DND-41 (cell line): ENCODE measurements at regions not wholly inside any gene's neighbourhood (a gene's known extent, or its start where the extent isn't known, plus 50 kb on each side); places are given as distances from the start of the nearest gene placed in this dataset.

Experiments
- ATAC-seq: fragments of 200-7000 bp; cut with Tn5 transposase; 3 replicates; pipeline ENCODE4 v1.9.1; 2021; ENCODE audit warnings: low read depth; ENCODE audit not compliant: insufficient read depth
- DNase-seq: peaks from one replicate; pipeline ENCODE4 v3.0.0-alpha.2; 2020
- H2AFZ ChIP-seq: 2 replicates; pipeline ENCODE4 v1.6.0; 2012; ENCODE audit warnings: low read depth, low read length
- H3K27ac ChIP-seq: 2 replicates; pipeline ENCODE4 v1.5.1; 2012; ENCODE audit warnings: low read length, inconsistent platforms
- H3K27me3 ChIP-seq: fragments of 200-600 bp; sonication (generic); 2 replicates; pipeline ENCODE4 v1.6.0; 2012; ENCODE audit warnings: low read length, mild to moderate bottlenecking, inconsistent platforms; ENCODE audit not compliant: insufficient read depth, poor library complexity
- H3K36me3 ChIP-seq: 2 replicates; pipeline ENCODE4 v1.5.1; 2012; ENCODE audit warnings: low read length, inconsistent platforms; ENCODE audit not compliant: insufficient read depth
- H3K4me1 ChIP-seq: 2 replicates; pipeline ENCODE4 v1.5.1; 2012; ENCODE audit warnings: mild to moderate bottlenecking, low read length; ENCODE audit not compliant: insufficient read depth
- H3K4me2 ChIP-seq: 2 replicates; pipeline ENCODE4 v1.6.0; 2012; ENCODE audit warnings: mild to moderate bottlenecking, moderate library complexity, low read length, inconsistent platforms; ENCODE audit not compliant: insufficient read depth
- H3K4me3 ChIP-seq, 2 experiments: fragments of 200-600 bp in 1 of 2; shearing (Covaris generic) in 1 of 2; 2 replicates each; pipeline ENCODE4 v1.5.1; 2012 to 2016; ENCODE audit warnings: inconsistent platforms in 2 of 2, low read length in 2 of 2, mild to moderate bottlenecking in 2 of 2, low read depth in 1 of 2, moderate library complexity in 1 of 2
- H3K79me2 ChIP-seq: 2 replicates; pipeline ENCODE4 v1.6.0; 2012; ENCODE audit warnings: low read length, inconsistent platforms; ENCODE audit not compliant: insufficient read depth
- H3K9ac ChIP-seq: 2 replicates; pipeline ENCODE4 v1.6.0; 2012; ENCODE audit warnings: low read depth, mild to moderate bottlenecking, inconsistent platforms, low read length, moderate library complexity
- H3K9me3 ChIP-seq: 2 replicates; pipeline ENCODE4 v1.5.1; 2012; ENCODE audit warnings: low read length, moderate library complexity, mild to moderate bottlenecking, inconsistent platforms; ENCODE audit not compliant: insufficient read depth, severe bottlenecking
- H4K20me1 ChIP-seq: 2 replicates; pipeline ENCODE4 v1.6.0; 2012; ENCODE audit warnings: low read length; ENCODE audit not compliant: insufficient read depth
- CTCF ChIP-seq: IDR thresholded peaks from 2 replicates; pipeline ENCODE4 v1.5.1; 2012; ENCODE audit warnings: borderline replicate concordance, low read length, moderate library complexity, mild to moderate bottlenecking; ENCODE audit not compliant: poor library complexity, severe bottlenecking; ENCODE audit errors: extremely low read depth
- EZH2 ChIP-seq: IDR thresholded peaks from 3 replicates; pipeline ENCODE4 v1.6.1; 2012; ENCODE audit warnings: borderline replicate concordance, low read depth, mild to moderate bottlenecking, moderate library complexity, low read length, inconsistent platforms; ENCODE audit not compliant: severe bottlenecking

GRCh38 chr10:63717027-63717715 lies 196.0 kb downstream of the REEP3 start:
- H3K27ac ChIP-seq, result no peak overlapping the region
- no peaks in the 10 kb centered on the region for H4K20me1 ChIP-seq
- no peaks in the 10 kb centered on the region for H3K79me2 ChIP-seq
- no peak overlapping the region for H3K9ac ChIP-seq
- H3K4me1 ChIP-seq, result no peaks in the 10 kb centered on the region
- peaks cover 22% of the 10 kb centered on the region for H3K27me3 ChIP-seq
- TF ChIP-seq EZH2, result no peak
- no peak for TF ChIP-seq CTCF
- ATAC-seq, result no peak
- no peaks in the 10 kb centered on the region for H3K9me3 ChIP-seq
- no peak overlapping the region for H2AFZ ChIP-seq
- H3K4me2 ChIP-seq, result no peak overlapping the region
- H3K4me3 ChIP-seq, result no peak overlapping the region
- H3K36me3 ChIP-seq, result no peaks in the 10 kb centered on the region
- no peak for DNase-seq

DNA sequence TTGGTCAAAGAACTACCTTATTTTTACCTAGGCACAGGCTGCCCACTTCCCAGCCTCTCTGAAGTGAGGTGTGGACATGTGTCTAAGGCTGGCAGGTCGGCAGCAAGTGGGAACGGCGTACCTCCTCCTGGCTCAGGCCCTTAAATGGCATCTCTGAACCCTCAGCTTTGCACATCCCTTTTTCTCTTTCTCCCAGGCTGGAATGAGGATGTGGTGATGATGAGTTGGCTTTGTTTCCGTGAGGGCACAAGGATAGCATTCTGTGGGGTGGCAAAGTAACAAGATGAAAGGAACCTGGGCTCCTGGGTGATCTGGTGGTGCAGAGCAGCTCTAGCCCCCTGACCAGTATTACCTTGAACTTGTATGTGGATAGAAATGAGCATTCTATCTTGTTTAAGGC lies 196.8 kb downstream of the REEP3 start:
- no peak overlapping the region for H3K9ac ChIP-seq
- no peak overlapping the region for H3K27ac ChIP-seq
- no peaks in the 10 kb centered on the region for H3K9me3 ChIP-seq
- H3K4me3 ChIP-seq, result no peak overlapping the region
- no peak overlapping the region for H2AFZ ChIP-seq
- no peaks in the 10 kb centered on the region for H3K4me1 ChIP-seq
- ATAC-seq (no peak), DNase-seq (no peak)
- H3K4me2 ChIP-seq, result no peak overlapping the region
- TF ChIP-seq CTCF (no peak), EZH2 (no peak)
- H3K79me2 ChIP-seq, result no peaks in the 10 kb centered on the region
- H3K27me3 ChIP-seq, result peaks cover 26% of the 10 kb centered on the region
- no peaks in the 10 kb centered on the region for H3K36me3 ChIP-seq
- no peaks in the 10 kb centered on the region for H4K20me1 ChIP-seq

DNA sequence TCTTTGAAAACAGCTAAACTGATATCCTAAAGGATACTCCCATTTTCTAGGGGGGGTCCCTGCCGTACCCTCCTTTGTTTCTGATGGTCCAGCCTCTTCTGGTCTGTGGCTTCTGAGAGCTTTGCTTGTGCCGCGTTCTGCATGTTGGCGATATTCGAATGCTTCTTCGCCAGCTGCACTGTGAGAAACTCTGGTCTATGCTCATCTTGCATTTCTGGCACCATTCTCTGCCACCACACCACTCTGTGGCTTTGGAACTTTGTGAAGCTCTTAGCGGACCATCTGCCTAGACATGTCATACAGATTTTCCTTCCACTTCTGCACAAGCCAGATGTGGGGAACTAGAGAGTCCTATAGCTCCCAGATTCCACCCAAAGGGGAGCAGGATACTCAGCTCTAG lies 197.2 kb downstream of the REEP3 start:
- H3K36me3 ChIP-seq, result no peaks in the 10 kb centered on the region
- H3K9ac ChIP-seq, result no peak overlapping the region
- peaks cover 28% of the 10 kb centered on the region for H3K27me3 ChIP-seq
- H3K4me1 ChIP-seq, result no peaks in the 10 kb centered on the region
- H3K79me2 ChIP-seq, result no peaks in the 10 kb centered on the region
- no peak overlapping the region for H3K4me3 ChIP-seq
- no peak overlapping the region for H3K27ac ChIP-seq
- ATAC-seq, result no peak
- no peak overlapping the region for H3K4me2 ChIP-seq
- H3K9me3 ChIP-seq, result no peaks in the 10 kb centered on the region
- no peaks in the 10 kb centered on the region for H4K20me1 ChIP-seq
- DNase-seq, result no peak
- no peak for TF ChIP-seq EZH2
- no peak for TF ChIP-seq CTCF
- H2AFZ ChIP-seq, result no peak overlapping the region
